Posterior cingulate gyrus (tissue), 11 donors: ENCODE measurements at regions not wholly inside any gene's neighbourhood (a gene's known extent, or its start where the extent isn't known, plus 50 kb on each side); places are given as distances from the start of the nearest gene placed in this dataset.

Source experiments
- DNase-seq, 10 donors: peaks; one replicate each; pipeline versions ENCODE4 v3.0.0 to v3.0.0-alpha.2; 2020 to 2021; ENCODE audit warnings: mixed read lengths in 3 of 10
- intact Hi-C: fragments of 100-400 bp; cut with DNase I; formaldehyde crosslinking; loops from one replicate; pipeline ENCODE4 v1.15.1; 2023

DNA sequence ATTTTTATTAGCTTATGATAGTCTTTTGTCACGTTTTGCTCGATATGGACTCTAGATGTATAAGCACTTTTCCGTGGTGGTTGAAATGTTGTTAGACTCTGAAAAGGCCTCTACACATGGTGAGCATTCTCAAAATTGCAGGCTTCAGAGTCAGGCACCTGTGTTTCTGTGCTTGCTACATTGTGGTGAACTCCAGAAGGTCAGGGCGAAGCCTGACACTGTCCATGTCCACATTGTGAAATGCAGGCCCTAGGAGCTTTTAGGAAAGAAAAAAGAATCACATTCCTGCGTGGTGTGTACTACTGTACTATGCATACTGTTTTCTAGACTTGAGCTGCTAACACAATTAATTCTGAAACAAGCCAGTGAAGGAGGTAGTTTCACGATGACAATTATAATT is 86.3 kb downstream of the HS3ST1 start:
- DNase-seq: no peak

DNA sequence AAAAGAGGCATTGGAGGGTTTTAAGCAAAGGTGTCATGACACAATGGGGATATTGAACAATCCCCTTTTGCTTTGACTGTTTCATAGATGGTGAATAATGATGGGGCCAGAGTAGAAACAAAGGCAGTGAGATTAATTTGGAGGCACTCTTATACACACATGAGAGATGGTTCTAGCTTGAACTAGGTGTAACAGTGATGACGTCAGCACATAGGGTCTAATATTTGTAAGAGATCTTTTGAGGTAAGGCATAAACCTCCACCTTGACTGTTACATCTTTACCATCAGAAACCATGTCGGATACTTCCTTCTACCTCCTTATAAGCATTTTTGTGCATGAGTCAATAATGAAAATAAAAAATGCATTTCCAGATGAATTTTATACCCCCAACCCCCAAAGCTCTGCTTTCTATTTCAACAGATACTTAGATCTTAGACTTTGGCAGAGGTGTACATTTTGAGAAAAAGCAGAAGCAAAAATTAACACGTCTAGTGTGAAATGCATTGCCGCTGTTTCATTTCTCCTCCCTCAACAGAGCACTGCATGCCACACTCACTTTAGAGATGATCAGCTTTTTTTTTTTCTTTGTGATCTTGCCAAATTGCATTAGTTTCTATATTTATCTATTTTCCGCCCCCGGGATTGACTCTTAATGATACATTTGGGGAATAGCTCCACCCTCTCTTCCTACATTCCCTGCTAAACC is 87.2 kb downstream of the HS3ST1 start:
- intact Hi-C loops: no loop called here
- no peak for DNase-seq

More for the DNA sequence above, 86.3 kb downstream of the HS3ST1 start:
- intact Hi-C loops: no loop called here

DNA sequence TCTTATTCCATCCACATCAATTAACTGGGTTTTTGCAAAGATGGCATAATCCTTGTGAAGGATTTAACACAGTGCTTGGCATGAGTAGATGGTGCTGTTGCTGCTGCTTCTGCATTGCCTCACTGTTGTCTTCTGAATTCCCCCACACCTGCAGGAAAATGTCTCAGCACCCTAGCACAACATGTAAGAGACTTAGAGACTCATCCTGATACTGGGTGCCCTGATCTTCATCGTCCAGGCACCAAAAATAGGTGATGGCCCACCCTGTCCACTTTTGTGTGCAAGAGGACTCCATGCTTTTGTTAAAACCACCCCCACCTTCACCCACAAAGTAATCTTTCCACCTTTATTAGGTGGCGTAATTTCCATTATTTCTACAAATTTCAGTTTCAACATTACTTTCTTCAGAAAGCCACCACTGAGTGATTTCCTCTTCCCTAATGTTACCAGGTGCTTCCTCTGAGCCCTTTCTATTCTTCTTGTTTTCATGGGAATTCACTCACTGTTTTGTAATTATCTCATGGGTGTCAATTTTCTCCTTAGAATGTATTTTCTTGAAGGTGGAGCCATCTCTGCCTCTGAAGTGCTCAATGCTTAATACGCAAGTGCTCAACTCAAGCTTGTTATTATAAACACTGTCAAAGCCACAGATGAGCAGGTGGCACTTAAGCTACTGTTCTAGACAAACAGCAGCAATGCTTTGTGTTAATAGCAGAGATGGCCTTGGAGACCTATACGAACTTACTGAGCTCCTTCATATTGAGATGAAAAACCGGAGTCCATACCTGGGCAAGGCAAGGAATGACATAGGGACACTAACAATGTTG is 89.5 kb downstream of the HS3ST1 start:
- intact Hi-C loops: no loop called here

DNA sequence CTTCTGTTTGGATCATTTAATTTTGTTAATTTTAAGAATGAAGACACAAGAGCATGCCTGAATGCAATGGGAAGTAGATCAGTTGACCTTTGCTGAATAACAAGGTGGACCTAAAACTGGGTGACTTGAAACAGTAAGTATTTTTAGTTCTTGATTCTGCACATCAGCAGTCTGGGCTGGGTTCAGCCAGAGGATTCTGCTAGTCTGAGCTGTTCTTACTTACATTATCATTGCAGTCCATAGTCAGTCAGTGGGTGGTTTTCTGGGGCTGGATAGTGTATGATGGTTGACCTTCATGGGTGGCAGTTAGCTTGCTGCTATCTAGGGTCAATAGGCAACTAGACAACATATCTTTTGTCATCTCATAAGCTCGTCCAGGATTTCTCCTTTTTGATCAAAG is 91.4 kb downstream of the HS3ST1 start:
- intact Hi-C loops: no loop called here
- DNase-seq: no peak

More for the DNA sequence above, 89.5 kb downstream of the HS3ST1 start:
- no peak for DNase-seq

DNA sequence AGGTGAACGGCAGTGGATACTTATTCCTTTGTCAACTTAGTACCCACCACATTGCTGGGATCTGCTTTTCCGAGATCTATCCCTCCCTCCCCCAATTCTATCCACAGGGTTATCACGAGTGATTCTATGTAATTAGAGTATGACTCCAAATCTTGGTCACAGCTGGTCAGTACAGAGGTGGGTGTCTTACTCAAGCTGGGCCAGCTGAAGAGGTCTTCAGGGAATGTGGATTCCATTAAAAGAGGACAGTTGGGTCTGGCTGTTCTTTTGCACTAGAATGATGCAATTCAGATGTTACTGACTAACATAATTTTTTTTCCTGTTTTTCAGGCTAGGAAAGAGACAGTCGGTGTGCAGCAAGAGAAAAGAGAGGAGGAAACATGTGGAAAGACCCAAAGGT is 92.3 kb downstream of the HS3ST1 start:
- intact Hi-C loops: no loop called here
- DNase-seq: no peak

DNA sequence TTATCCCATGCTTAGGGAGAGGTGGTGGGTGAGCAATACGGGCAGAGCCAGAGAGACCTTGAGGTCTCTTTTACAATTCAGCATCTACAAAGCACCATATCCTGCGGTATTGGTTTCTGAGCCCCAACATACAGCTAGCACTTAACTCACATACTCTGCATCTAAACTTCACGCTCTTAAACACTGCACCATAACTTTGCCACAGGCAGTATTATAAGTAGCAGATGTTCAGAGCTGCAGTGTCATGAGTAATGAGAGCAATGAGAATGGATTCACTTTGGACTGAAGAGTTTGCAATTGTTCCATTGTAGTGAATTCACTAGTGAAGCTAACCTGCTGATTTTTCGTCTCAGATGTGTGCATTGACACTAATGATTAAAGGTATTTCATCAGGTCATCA is 93.8 kb downstream of the HS3ST1 start:
- DNase-seq: no peak
- intact Hi-C loops: no loop called here

DNA sequence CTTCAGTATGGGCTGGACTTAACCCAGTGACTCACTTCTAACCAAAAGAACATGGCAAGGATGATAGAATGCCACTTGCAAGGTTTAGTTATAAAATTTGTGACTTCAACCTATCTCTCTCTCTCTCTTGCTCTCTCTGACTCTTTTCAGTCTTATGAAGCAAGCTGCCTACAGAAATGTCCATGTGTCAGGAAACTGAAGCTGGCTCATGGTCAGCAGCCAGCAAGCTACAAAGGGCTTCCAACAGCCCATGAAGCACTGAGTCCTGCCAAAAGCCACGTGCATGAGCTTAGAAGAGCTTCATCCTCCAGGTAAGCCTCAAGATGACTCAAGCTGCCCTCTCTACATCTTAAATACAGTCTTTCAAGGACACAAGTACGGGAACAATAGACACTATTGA is 100.3 kb downstream of the HS3ST1 start:
- intact Hi-C loops: no loop called here
- no peak for DNase-seq

DNA sequence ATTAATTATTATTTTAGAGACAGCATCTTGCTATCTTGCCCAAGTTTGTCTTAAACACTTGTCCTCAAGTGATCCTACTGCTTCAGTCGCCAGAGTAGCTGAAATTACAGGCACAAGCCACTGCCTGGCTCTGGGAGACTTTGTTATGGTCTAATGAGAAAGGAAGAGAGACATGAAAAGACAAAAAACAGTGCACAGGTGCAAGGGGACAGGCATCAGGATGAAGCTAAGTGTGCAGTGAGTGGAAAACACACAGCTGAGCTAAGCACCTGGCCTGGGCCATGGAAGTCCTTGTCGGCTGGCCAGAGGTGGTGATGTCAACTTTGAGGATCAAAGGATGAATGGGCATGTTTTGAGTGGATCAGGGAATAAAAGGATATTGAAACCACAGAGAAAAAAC is 102.7 kb downstream of the HS3ST1 start:
- no peak for DNase-seq
- intact Hi-C loops: no loop called here

DNA sequence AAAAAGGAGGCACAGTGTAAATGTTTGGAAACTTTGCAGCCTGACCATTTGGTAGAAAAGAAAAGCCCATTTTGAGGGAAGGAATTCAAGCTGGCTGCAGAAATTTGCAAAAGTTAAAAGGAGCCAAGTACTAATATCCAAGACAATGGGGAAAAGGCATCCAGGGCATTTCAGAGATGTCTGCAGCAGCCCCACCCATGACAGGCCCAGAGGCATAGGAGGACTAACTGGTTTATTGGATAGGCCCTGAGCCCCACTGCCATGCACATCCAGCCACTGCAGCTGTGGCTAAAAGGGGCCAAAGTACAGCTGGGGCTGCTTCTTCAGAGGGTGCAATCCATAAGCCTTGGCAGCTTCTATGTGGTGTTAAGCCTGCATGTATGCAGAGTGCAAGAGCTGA is 104.9 kb downstream of the HS3ST1 start:
- DNase-seq: no peak
- intact Hi-C loops: no loop called here

DNA sequence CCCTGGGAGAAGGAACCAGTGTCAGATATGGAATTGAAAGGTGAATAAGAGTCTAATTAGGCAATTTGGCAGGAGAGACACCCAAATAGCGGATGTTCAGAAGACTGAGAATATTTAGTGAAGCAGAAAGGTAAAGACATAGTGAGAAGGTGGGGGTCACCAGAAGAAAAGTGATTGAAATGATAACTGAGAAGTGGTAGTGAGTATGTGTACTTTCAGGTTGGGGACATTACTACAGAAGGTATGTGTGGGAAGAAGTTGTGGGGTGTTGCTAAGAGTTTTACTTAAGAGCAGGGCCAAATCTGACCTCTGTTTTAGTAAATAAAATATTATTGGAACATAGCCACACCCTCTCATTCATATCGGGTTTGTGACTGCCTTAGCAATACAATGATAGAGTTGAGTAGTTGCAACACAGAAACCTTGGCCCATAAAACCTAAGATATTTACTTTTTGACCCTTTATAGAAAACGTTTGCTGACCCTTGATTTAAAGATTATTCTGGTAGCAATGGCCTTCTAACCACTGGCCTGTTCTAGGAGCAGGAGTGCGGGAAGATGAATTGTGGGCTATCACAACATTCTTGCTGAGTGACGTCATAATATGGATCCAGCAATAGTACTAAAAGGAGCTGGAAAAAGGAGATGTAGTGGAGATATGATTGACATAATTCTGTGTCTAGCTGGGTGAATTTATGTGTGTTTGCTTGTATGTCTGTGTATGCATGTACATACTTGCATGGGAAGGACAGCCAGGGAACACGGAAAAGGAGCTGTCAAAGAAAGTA is 115.3 kb downstream of the HS3ST1 start:
- DNase-seq: no peak
- intact Hi-C loops: no loop called here

DNA sequence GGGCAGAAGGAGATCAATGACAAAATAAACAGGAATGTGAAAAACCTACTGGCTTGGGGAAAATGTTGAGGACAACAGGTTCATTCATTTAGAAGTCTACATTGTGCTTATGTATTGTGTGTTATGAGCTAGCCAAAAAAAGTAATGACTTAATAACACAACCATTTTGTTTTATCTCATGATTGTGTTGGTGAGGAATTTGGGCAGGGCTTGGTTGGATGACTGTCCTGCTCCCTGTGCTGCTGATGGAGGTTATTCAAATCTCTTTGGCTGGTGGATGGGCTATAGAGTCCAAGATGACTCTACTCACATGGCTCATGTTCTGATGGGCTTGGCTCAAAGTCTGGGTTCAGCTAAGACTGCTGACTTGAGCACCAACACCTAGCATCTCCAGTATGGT is 116.3 kb downstream of the HS3ST1 start:
- no peak for DNase-seq
- intact Hi-C loops: no loop called here

DNA sequence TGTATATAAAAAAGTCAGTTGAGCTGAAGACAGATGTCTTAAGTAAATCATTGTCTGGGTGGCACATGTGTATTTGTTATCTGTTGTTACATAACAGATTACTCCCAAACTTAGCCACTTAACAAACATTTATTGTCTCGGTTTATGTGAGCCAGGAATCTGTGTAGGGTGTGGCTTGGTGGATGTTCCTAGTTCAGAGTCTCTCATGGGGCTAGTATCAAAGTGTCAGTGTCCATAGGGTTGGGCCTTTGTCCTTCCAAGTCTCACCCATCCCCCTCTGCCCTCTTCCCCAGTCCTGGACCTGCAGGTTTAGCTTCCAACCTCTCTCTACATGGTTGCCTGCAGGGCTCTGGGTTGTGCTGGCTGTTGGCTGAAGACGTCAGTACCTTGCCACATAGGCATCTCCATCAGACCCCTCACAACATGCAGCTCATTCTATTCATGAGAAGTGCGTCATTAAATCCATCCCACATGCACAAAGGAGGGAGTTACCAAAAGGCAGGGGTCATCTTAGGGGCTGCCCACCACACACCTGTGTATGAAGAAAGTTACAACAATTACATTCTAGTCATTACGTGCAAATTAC is 127.5 kb downstream of the HS3ST1 start:
- intact Hi-C loops: no loop called here
- no peak for DNase-seq

DNA sequence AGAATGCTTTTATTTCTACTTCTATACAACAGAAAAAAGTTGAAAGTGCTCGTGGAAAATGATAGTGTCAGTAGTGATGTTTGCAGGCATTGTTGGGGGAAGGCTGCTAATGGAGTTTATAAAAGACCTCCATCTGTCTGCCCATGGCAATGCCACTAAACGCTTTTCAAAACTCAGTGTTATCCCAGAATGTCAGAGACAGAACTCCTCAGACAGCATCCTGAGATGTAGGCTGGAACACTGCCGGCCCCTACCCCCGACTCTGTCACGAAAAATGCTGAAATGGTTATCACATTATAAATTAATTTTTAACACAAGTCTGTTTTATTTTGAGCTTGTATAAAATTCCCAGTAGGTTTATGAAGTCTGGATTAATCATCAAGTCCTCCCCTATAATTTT is 128.9 kb downstream of the HS3ST1 start:
- intact Hi-C loops: no loop called here
- DNase-seq: no peak

DNA sequence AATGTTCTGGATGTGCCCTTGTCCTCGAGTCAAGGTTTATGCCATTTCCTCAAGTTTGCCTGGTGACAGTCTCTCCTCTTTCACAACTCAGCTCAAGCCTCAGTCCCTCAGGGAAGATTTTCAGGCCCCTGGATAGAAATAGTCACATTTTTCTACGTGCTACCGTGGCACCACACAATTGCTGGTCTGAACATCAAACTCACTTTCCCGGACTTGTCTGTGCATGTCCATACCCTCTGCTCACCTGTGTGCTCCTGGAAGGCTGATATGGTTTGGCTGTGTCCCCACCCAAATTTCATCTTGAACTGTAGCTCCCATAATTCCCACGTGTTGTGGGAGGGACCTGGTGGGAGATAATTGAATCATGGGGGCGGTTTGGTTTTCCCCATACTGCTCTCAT is 129.7 kb downstream of the HS3ST1 start:
- no peak for DNase-seq
- intact Hi-C loops: no loop called here

DNA sequence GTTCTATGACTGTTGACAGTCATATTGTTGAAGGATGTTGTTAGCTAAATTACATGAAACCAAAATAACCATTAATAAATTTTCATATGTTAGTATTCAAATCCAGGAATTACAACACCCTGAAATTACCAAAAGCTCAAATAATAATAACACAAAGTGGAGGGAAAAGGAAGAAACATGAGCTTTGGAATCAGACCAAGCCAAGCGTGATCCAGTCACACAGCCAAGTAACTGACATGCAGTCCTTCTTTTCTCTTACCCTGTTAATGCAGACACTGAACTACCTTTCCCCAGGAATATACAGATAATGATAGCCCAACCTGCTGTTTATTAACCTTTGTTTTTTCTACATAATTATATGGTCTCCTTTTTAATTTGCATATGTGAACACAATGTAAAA is 130.2 kb downstream of the HS3ST1 start:
- intact Hi-C loops: no loop called here
- DNase-seq: no peak

DNA sequence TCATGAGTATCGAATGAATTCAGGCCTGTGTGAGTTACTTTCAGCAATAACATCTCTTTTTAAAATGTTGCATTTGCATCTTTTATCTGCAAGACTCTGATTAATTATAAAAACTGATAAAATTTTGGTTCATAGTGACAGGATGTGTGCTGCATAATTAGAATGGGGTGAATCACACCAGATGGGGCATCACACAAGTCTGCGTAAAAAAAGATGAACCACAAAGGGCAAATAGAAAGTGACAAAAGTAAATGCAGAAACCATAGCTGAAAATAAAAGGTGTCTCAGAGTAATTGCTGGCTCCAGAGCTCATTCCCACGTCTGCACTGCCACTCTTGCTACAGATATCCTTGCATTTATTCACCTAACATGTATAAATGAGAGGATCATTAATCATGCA is 131.1 kb downstream of the HS3ST1 start:
- intact Hi-C loops: no loop called here

DNA sequence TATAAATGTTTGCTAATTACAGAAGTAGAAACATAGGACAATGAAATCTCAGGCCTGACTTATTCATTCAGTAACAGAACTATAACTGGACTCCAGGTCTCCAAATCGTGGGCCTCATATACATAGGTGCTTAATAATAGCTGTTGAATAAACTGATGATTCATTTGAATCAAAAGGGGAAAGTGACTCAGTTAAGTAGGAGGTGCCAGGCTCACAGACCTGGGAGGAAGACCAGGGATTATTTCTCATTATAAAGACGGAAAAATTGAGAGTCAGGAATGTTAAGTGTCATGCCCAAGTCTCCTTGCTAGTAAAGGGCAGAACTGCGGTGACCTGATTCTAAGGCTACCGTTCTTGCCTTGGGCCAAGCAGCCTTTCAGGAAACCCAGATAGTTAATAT is 131.5 kb downstream of the HS3ST1 start:
- no peak for DNase-seq
- intact Hi-C loops: no loop called here

More for the DNA sequence above, 131.1 kb downstream of the HS3ST1 start:
- DNase-seq: no peak

DNA sequence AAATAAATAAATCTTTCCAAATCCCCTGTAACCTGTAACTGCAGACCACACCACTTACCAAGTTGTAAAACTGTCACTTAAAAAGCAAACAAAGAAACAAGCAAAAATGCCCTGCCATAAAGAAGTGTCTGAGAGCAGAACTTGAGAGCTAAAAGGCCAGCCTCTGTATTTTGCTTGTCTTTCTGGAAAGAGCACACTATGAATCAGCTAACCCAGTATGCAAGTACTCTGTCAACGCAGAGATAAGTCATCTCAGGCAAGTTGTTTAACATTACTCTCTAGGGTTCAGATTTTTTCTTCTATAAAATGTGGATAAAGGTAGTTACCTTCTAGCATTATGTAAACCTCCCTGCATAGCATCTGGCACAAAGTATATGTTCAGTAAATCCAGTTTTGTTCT is 134.8 kb downstream of the HS3ST1 start:
- DNase-seq: no peak
- intact Hi-C loops: no loop called here

DNA sequence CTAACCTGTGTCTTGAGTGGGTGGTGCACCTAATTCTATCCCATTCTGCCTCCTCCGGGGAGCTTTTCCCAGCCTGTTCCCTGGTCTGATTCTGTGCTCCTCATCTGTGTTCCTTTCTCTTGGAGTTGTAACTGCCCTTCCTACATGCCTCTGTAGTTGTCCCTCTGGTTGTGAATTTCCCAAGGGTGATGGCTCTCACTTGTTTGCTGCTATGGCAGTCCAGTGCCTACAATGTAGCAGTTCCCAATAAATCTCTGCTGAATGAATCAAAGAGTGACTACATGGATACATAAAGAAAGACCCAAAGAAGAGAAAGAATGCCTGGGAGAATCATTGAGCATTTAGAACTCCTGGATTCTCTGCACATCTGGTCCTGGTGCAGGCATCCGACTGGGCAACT is 141.6 kb downstream of the HS3ST1 start:
- intact Hi-C loops: no loop called here
- DNase-seq: no peak

DNA sequence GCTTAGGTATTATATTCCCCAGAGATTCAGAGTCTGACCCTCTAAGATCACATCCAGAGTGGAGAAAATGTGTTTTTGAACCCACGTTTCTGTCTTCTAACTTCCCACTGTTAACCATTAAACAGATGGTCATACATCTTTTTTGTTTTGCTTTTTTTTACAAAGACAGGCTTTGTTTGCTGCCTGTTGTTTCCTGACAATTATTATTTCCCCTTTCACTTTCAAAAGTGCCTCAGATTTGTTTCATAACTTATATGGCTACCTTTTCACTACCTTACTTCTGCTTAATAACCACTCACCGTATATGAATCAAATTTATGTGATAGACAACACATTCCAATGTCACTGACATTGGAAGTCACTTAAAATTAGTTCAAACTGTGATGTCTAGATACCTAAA is 142.2 kb downstream of the HS3ST1 start:
- intact Hi-C loops: no loop called here

DNA sequence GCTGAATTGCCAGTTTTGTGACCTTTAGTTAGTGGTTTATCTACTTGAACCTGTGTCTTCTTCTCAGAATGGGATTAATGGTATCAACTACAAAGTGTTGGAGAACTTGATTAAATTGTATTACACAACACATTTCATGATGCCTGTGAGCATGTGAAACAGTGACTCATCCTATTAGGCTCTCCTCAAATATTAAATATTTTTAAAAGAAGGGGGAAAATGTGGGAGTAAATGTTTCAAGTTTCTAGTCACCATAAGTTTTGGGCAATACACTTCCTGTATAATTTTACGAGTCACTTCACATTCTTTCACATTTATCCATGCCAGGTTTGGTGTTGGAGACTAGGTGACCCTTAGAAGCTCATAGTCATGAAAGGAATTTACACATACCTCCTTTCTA is 147.0 kb downstream of the HS3ST1 start:
- intact Hi-C loops: no loop called here
- no peak for DNase-seq

More for the DNA sequence above, 142.2 kb downstream of the HS3ST1 start:
- DNase-seq: no peak
